ENCODE measurements at regions not wholly inside any gene's neighbourhood (a gene's known extent, or its start where the extent isn't known, plus 50 kb on each side); places are given as distances from the start of the nearest gene placed in this dataset.

- no peaks in the 10 kb centered on the region for H3K4me1 ChIP-seq (ENCODE audit: low read depth)
- ATAC-seq = no peak
- no peak for TF ChIP-seq CTCF (IDR thresholded peaks at IDR 0.05)
- H3K36me3 ChIP-seq (ENCODE audit: low read depth) = no peaks in the 10 kb centered on the region
- no peak overlapping the region for H3K4me3 ChIP-seq
- intact Hi-C loops (cut with DNase I, micrococcal nuclease) = no loop called here
- DNase-seq = no peak
- H3K9me3 ChIP-seq = no peaks in the 10 kb centered on the region
Measured at GRCh38 chr4:162634390-162634789, 470.6 kb upstream of the FSTL5 start.

GRCh38 chr4:162622664-162623063 is 458.9 kb upstream of the FSTL5 start:
- intact Hi-C loops (cut with DNase I, micrococcal nuclease) = no loop called here
- ATAC-seq = no peak
- H3K4me1 ChIP-seq (ENCODE audit: low read depth) = no peaks in the 10 kb centered on the region
- no peaks in the 10 kb centered on the region for H3K36me3 ChIP-seq (ENCODE audit: low read depth)
- no peak for TF ChIP-seq CTCF (IDR thresholded peaks at IDR 0.05)
- H3K4me3 ChIP-seq = no peak overlapping the region
- no peaks in the 10 kb centered on the region for H3K9me3 ChIP-seq
- DNase-seq = no peak

- no peak for ATAC-seq
Measured at GRCh38 chr4:162610116-162610515, 446.3 kb upstream of the FSTL5 start.

GRCh38 chr4:162586266-162586665 is 422.5 kb upstream of the FSTL5 start:
- DNase-seq = no peak
- no peak for ATAC-seq

More at GRCh38 chr4:162610116-162610515, 446.3 kb upstream of the FSTL5 start:
- H3K9me3 ChIP-seq = no peaks in the 10 kb centered on the region
- intact Hi-C loops (cut with DNase I, micrococcal nuclease) = no loop called here
- no peak for DNase-seq
- no peaks in the 10 kb centered on the region for H3K36me3 ChIP-seq (ENCODE audit: low read depth)
- H3K4me1 ChIP-seq (ENCODE audit: low read depth) = no peaks in the 10 kb centered on the region
- no peak for TF ChIP-seq CTCF (IDR thresholded peaks at IDR 0.05)
- no peak overlapping the region for H3K4me3 ChIP-seq

GRCh38 chr4:162582180-162582579 is 418.4 kb upstream of the FSTL5 start:
- no peaks in the 10 kb centered on the region for H3K9me3 ChIP-seq
- no peak for DNase-seq
- TF ChIP-seq CTCF (IDR thresholded peaks at IDR 0.05) = no peak
- H3K4me1 ChIP-seq (ENCODE audit: low read depth) = no peaks in the 10 kb centered on the region
- no peaks in the 10 kb centered on the region for H3K36me3 ChIP-seq (ENCODE audit: low read depth)
- ATAC-seq = no peak
- no peak overlapping the region for H3K4me3 ChIP-seq
- intact Hi-C loops (cut with DNase I, micrococcal nuclease) = no loop called here

More at GRCh38 chr4:162586266-162586665, 422.5 kb upstream of the FSTL5 start:
- no peaks in the 10 kb centered on the region for H3K4me1 ChIP-seq (ENCODE audit: low read depth)
- no peak for TF ChIP-seq CTCF (IDR thresholded peaks at IDR 0.05)
- no peaks in the 10 kb centered on the region for H3K36me3 ChIP-seq (ENCODE audit: low read depth)
- H3K9me3 ChIP-seq = no peaks in the 10 kb centered on the region
- no peak overlapping the region for H3K4me3 ChIP-seq
- intact Hi-C loops (cut with DNase I, micrococcal nuclease) = no loop called here

GRCh38 chr4:162565730-162566129 is 401.9 kb upstream of the FSTL5 start:
- Histone ChIP-seq H3K36me3 (ENCODE audit: low read depth) (no peaks in the 10 kb centered on the region), H3K4me1 (ENCODE audit: low read depth) (no peaks in the 10 kb centered on the region), H3K4me3 (no peak overlapping the region), H3K9me3 (no peaks in the 10 kb centered on the region)
- no peak for DNase-seq
- no peak for TF ChIP-seq CTCF (IDR thresholded peaks at IDR 0.05)
- ATAC-seq = no peak
- intact Hi-C loops (cut with DNase I, micrococcal nuclease) = no loop called here
